Activated naive CD8-positive, alpha-beta T cell treated with anti-CD3 and anti-CD28 coated beads, Interleukin-2, amount 50 U/mL, for 24 hours (primary cell): ENCODE measurements at regions not wholly inside any gene's neighbourhood (a gene's known extent, or its start where the extent isn't known, plus 50 kb on each side); places are given as distances from the start of the nearest gene placed in this dataset.
A peak's percentile ranks its signal among the peaks of the same experiment; 100 is the strongest.
"Not testable (repeated sequence)": the region's sequence is repeated elsewhere in the genome, so short reads cannot be mapped to it uniquely, and the experiment has no call there.

Experiments used
- ATAC-seq: fragments of 150-1000 bp; cut with Tn5 transposase; one replicate; pipeline ENCODE4 v1.10.0; 2021
- DNase-seq: peaks from one replicate; pipeline ENCODE4 v3.0.0; 2021
- H3K27ac Mint-ChIP-seq: one replicate; pipeline ENCODE4 v1.8.0; 2021; ENCODE audit warnings: mild to moderate bottlenecking, mixed read lengths
- H3K27me3 Mint-ChIP-seq: one replicate; pipeline ENCODE4 v1.8.0; 2021; ENCODE audit warnings: mixed read lengths
- H3K36me3 Mint-ChIP-seq: one replicate; pipeline ENCODE4 v1.8.0; 2021; ENCODE audit warnings: low read depth, mixed read lengths
- H3K4me1 Mint-ChIP-seq: one replicate; pipeline ENCODE4 v1.8.0; 2021; ENCODE audit warnings: mixed read lengths
- H3K4me3 Mint-ChIP-seq: one replicate; pipeline ENCODE4 v1.8.0; 2021; ENCODE audit warnings: mild to moderate bottlenecking, moderate library complexity, mixed read lengths
- H3K9me3 Mint-ChIP-seq: one replicate; pipeline ENCODE4 v1.8.0; 2021; ENCODE audit warnings: mixed read lengths

GRCh38 chr6:12637960-12638641 is 78.5 kb upstream of the PHACTR1 start:
- Mint-ChIP-seq H3K27ac (no peak overlapping the region), H3K27me3 (peaks cover 21% of the 10 kb centered on the region), H3K36me3 (no peaks in the 10 kb centered on the region), H3K4me1 (peaks cover 6% of the 10 kb centered on the region), H3K9me3 (peaks cover 8% of the 10 kb centered on the region), H3K4me3 (no peak overlapping the region)
- DNase-seq = peak; percentile 60
- ATAC-seq = peak; percentile 86

- Mint-ChIP-seq H3K4me1 (peaks cover 6% of the 10 kb centered on the region), H3K4me3 (no peak overlapping the region), H3K27ac (no peak overlapping the region), H3K27me3 (peaks cover 11% of the 10 kb centered on the region), H3K36me3 (no peaks in the 10 kb centered on the region), H3K9me3 (peaks cover 12% of the 10 kb centered on the region)
- no peak for DNase-seq
- no peak for ATAC-seq
Observed at GRCh38 chr6:12640438-12640837, 76.1 kb upstream of the PHACTR1 start.

- H3K4me1 Mint-ChIP-seq, H3K27ac Mint-ChIP-seq, ATAC-seq, H3K36me3 Mint-ChIP-seq, DNase-seq, H3K4me3 Mint-ChIP-seq, H3K27me3 Mint-ChIP-seq: not testable (repeated sequence)
- peaks cover 12% of the 10 kb centered on the region for H3K9me3 Mint-ChIP-seq
Observed at GRCh38 chr6:12641785-12642184, 74.8 kb upstream of the PHACTR1 start.

- ATAC-seq (no peak), DNase-seq (no peak)
- H3K36me3 Mint-ChIP-seq = no peaks in the 10 kb centered on the region
- H3K9me3 Mint-ChIP-seq = peaks cover 4% of the 10 kb centered on the region
- no peak overlapping the region for H3K27ac Mint-ChIP-seq
- no peaks in the 10 kb centered on the region for H3K4me1 Mint-ChIP-seq
- no peak overlapping the region for H3K4me3 Mint-ChIP-seq
- H3K27me3 Mint-ChIP-seq = peaks cover 2% of the 10 kb centered on the region
Observed at GRCh38 chr6:12645941-12646340, 70.6 kb upstream of the PHACTR1 start.

DNA sequence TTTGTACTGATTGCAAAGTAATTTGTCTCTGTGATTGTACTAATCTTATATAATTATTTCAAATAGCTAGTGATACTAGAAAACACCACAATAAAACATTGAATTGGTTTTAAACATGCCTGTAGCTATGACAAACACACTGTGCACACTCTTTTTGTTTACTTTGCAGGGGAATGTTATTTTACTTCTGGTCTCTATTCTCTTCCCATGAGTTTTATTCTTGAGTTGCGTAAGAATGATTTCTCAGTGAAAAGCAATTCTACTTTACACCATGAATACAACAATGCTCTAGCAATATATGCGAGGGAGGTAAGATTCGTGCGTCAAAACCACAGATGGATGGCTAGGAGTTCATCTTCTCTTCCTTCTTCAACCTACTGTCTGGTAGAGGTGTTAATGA is 68.4 kb upstream of the PHACTR1 start:
- Mint-ChIP-seq H3K4me3 (no peak overlapping the region), H3K9me3 (peaks cover 4% of the 10 kb centered on the region), H3K4me1 (no peaks in the 10 kb centered on the region), H3K27ac (no peak overlapping the region), H3K36me3 (no peaks in the 10 kb centered on the region), H3K27me3 (no peaks in the 10 kb centered on the region)
- DNase-seq (no peak), ATAC-seq (no peak)

- DNase-seq = no peak
- no peaks in the 10 kb centered on the region for H3K27me3 Mint-ChIP-seq
- no peaks in the 10 kb centered on the region for H3K9me3 Mint-ChIP-seq
- H3K4me3 Mint-ChIP-seq = no peak overlapping the region
- no peak overlapping the region for H3K27ac Mint-ChIP-seq
- H3K4me1 Mint-ChIP-seq = no peaks in the 10 kb centered on the region
- no peak for ATAC-seq
- no peaks in the 10 kb centered on the region for H3K36me3 Mint-ChIP-seq
Observed at GRCh38 chr6:12649325-12649724, 67.2 kb upstream of the PHACTR1 start.

- ATAC-seq (no peak), DNase-seq (no peak)
- Mint-ChIP-seq H3K27me3 (no peaks in the 10 kb centered on the region), H3K36me3 (no peaks in the 10 kb centered on the region), H3K4me1 (peaks cover 5% of the 10 kb centered on the region), H3K4me3 (no peak overlapping the region), H3K27ac (no peak overlapping the region), H3K9me3 (no peaks in the 10 kb centered on the region)
Observed at GRCh38 chr6:12653486-12653885, 63.1 kb upstream of the PHACTR1 start.

DNA sequence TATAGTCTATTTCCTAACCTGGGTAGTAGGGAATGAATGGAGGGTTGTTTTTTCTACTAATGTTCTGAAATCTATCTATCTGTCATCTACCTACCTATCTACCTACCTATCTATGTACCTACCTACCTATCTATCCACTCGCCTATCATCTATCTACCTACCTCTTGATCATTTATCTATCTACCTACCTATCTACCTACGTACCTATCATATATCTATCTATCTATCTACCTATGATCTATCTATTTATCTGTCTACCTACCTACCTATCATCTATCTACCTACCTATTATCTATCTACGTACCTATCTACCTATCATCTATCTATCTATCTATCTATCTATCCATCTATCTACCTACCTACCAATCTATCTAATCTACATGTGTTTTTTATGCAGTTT is 62.5 kb upstream of the PHACTR1 start:
- Mint-ChIP-seq H3K9me3 (no peaks in the 10 kb centered on the region), H3K4me1 (peaks cover 5% of the 10 kb centered on the region), H3K27me3 (no peaks in the 10 kb centered on the region), H3K4me3 (no peak overlapping the region), H3K36me3 (no peaks in the 10 kb centered on the region), H3K27ac (no peak overlapping the region)
- DNase-seq (no peak), ATAC-seq (no peak)

- Mint-ChIP-seq H3K4me3 (no peak overlapping the region), H3K27me3 (no peaks in the 10 kb centered on the region), H3K27ac (no peak overlapping the region), H3K9me3 (no peaks in the 10 kb centered on the region), H3K36me3 (no peaks in the 10 kb centered on the region), H3K4me1 (peaks cover 5% of the 10 kb centered on the region)
- no peak for ATAC-seq
- DNase-seq = no peak
Observed at GRCh38 chr6:12654514-12654913, 62.1 kb upstream of the PHACTR1 start.

GRCh38 chr6:12656906-12657305 is 59.7 kb upstream of the PHACTR1 start:
- no peak for ATAC-seq
- Mint-ChIP-seq H3K9me3 (no peaks in the 10 kb centered on the region), H3K36me3 (no peaks in the 10 kb centered on the region)

GRCh38 chr6:12657884-12658283 is 58.7 kb upstream of the PHACTR1 start:
- H3K27ac Mint-ChIP-seq = no peak overlapping the region
- no peaks in the 10 kb centered on the region for H3K27me3 Mint-ChIP-seq
- no peak overlapping the region for H3K4me3 Mint-ChIP-seq
- H3K36me3 Mint-ChIP-seq = no peaks in the 10 kb centered on the region
- peaks cover 5% of the 10 kb centered on the region for H3K4me1 Mint-ChIP-seq
- ATAC-seq = no peak
- no peaks in the 10 kb centered on the region for H3K9me3 Mint-ChIP-seq
- no peak for DNase-seq

More at GRCh38 chr6:12656906-12657305, 59.7 kb upstream of the PHACTR1 start:
- no peaks in the 10 kb centered on the region for H3K27me3 Mint-ChIP-seq
- H3K4me1 Mint-ChIP-seq = peaks cover 5% of the 10 kb centered on the region
- no peak overlapping the region for H3K4me3 Mint-ChIP-seq
- DNase-seq = no peak
- H3K27ac Mint-ChIP-seq = no peak overlapping the region

DNA sequence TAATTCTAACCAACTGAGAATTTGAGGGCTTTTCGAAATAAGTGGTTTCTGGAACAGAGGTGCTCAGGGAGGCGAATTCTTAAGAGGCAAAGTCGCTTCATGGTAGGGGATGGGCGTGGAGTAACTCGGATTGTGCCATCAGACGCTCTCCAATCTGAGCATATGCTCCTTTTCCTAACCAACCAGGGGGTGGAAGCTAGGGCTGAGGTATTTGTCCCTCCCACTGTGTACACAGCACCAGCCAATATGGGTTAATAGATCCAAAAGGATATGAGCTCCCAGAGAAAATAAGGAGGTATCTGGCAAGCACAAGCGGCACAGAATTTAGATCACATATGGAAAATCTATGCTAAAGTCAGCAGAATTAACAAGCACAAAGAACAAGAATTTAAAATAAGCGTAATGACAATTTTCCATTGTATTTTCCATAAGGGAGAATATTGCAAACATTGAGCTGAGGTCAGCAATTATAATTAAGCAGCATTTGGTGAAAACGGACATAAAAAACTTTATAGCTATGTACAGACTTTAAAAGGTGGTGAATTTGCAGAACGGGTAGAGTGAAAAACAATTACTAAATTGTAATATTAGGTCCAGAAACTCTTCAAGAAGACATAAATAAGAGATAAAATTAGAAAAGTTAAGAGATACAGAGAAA is 55.0 kb upstream of the PHACTR1 start:
- H3K27me3 Mint-ChIP-seq = peaks cover 2% of the 10 kb centered on the region
- no peaks in the 10 kb centered on the region for H3K4me1 Mint-ChIP-seq
- no peak overlapping the region for H3K27ac Mint-ChIP-seq
- ATAC-seq = no peak
- H3K36me3 Mint-ChIP-seq = no peaks in the 10 kb centered on the region
- no peak overlapping the region for H3K4me3 Mint-ChIP-seq
- H3K9me3 Mint-ChIP-seq = no peaks in the 10 kb centered on the region
- no peak for DNase-seq
